ENCODE measurements at regions not wholly inside any gene's neighbourhood (a gene's known extent, or its start where the extent isn't known, plus 50 kb on each side); places are given as distances from the start of the nearest gene placed in this dataset.
"Not testable (repeated sequence)": the region's sequence is repeated elsewhere in the genome, so short reads cannot be mapped to it uniquely, and the experiment has no call there.

- TF ChIP-seq CTCF (IDR thresholded peaks at IDR 0.05; ENCODE audit: low read length); EZH2phosphoT487 (IDR thresholded peaks at IDR 0.05; ENCODE audit: low read length); EZH2 (optimal IDR thresholded peaks at IDR 0.05; ENCODE audit: low read depth, low read length): not testable (repeated sequence)
These were observed 714.0 kb downstream of the CDH9 start for GRCh38 chr5:26324273-26324895.

Measured in MM.1S (cell line).